ACHN (cell line): ENCODE measurements at regions not wholly inside any gene's neighbourhood (a gene's known extent, or its start where the extent isn't known, plus 50 kb on each side); places are given as distances from the start of the nearest gene placed in this dataset.

ENCODE experiments used
- DNase-seq: peaks from one replicate; pipeline ENCODE4 v3.0.0-alpha.2; 2015
- in situ Hi-C: cut with HindIII; loops from 2 replicates; pipeline ENCODE4 v1.10.0; 2017; ENCODE audit warnings: low sequenced_read_pairs, low pct_ligation_motif_present, low pct_unique_long_range_greater_than_20kb

GRCh38 chr9:97803167-97804058 is 49.6 kb upstream of the FOXE1 start:
- in situ Hi-C loops, result no loop called here
- peak; percentile 72 for DNase-seq
